Upper lobe of left lung (tissue), 4 donors: ENCODE measurements at regions not wholly inside any gene's neighbourhood (a gene's known extent, or its start where the extent isn't known, plus 50 kb on each side); places are given as distances from the start of the nearest gene placed in this dataset.

Experiments
- CTCF ChIP-seq, 6 experiments: fragments of 450-650 bp in 4 of 6; fragments of 200-600 bp in 2 of 6; sonication (generic) in 2 of 6; IDR thresholded peaks; one replicate each; pipeline ENCODE4 v1.5.1; 2016 to 2019; ENCODE audit warnings: antibody characterized with exemption in 6 of 6
- POLR2A ChIP-seq, 4 donors: fragments of 450-650 bp; IDR thresholded peaks; one replicate each; pipeline ENCODE4 v1.5.1; 2016 to 2017; ENCODE audit warnings: antibody characterized with exemption in 4 of 4, mild to moderate bottlenecking in 2 of 4
- POLR2AphosphoS5 ChIP-seq, 2 donors: sonication (generic); formaldehyde crosslinking; IDR thresholded peaks; one replicate each; pipeline ENCODE4 v1.5.1; 2017; ENCODE audit warnings: antibody characterized with exemption in 2 of 2

GRCh38 chr4:171265190-171265818, 547.9 kb upstream of the GALNTL6 start:
- TF ChIP-seq POLR2A (IDR thresholded peaks at IDR 0.05) (no peak), CTCF (IDR thresholded peaks at IDR 0.05) (no peak), POLR2AphosphoS5 (IDR thresholded peaks at IDR 0.05) (no peak)
